Lower lobe of right lung (tissue), 2 donors: ENCODE measurements at regions not wholly inside any gene's neighbourhood (a gene's known extent, or its start where the extent isn't known, plus 50 kb on each side); places are given as distances from the start of the nearest gene placed in this dataset.

Source experiments
- ATAC-seq, 2 donors: fragments of 200-7000 bp; cut with Tn5 transposase; one replicate each; pipeline ENCODE4 v1.9.1; 2020 to 2022; ENCODE audit warnings: mild to moderate bottlenecking in 2 of 2, moderate library complexity in 2 of 2
- DNase-seq: peaks from one replicate; pipeline ENCODE4 v3.0.0-alpha.2; 2020
- H3K27ac ChIP-seq: fragments of 200-600 bp; one replicate; pipeline ENCODE4 v1.8.0; 2022
- H3K27me3 ChIP-seq: fragments of 200-600 bp; one replicate; pipeline ENCODE4 v1.8.0; 2022; ENCODE audit warnings: low read depth
- H3K36me3 ChIP-seq: fragments of 200-600 bp; one replicate; pipeline ENCODE4 v1.8.0; 2022; ENCODE audit warnings: mild to moderate bottlenecking
- H3K4me1 ChIP-seq: fragments of 200-600 bp; one replicate; pipeline ENCODE4 v1.8.0; 2022
- H3K4me3 ChIP-seq: fragments of 200-600 bp; one replicate; pipeline ENCODE4 v1.8.0; 2022; ENCODE audit warnings: mild to moderate bottlenecking
- H3K9me3 ChIP-seq: fragments of 200-600 bp; one replicate; pipeline ENCODE4 v1.8.0; 2022
- CTCF ChIP-seq: fragments of 200-600 bp; IDR thresholded peaks from one replicate; pipeline ENCODE4 v1.8.0; 2022; ENCODE audit warnings: antibody characterized with exemption, mild to moderate bottlenecking
- intact Hi-C: fragments of 100-400 bp; cut with DNase I; formaldehyde crosslinking; loops from one replicate; pipeline ENCODE4 v1.11.0; 2022
- donor health status: DM: no; HTN: yes; CAD: no; lungs with severe emphysema.

DNA sequence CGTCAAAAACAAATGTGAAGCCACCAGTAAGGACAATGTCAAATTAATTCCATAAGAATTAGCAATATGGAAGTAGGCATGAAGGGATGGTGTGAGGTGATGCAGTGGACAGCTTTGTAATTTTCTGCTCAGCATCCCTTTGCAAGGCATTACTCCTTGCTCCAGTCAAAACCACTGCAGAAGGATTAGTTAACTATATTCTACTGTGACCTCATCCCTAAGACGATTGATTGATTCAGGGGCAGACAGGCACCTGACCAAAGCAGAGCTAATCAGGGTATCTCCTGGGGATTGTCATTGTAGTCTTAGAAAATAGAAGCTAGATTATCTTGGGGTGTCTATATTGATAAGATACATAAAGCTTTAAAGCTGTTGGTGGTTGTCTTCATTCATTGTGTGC lies 98.7 kb downstream of the NMUR2 start:
- Histone ChIP-seq H3K27me3 (no peaks in the 10 kb centered on the region), H3K4me1 (no peaks in the 10 kb centered on the region), H3K4me3 (no peak overlapping the region), H3K27ac (no peak overlapping the region), H3K9me3 (no peaks in the 10 kb centered on the region), H3K36me3 (no peaks in the 10 kb centered on the region)
- intact Hi-C loops, result no loop called here
- TF ChIP-seq CTCF, result no peak
- DNase-seq (no peak), ATAC-seq (no peak)

DNA sequence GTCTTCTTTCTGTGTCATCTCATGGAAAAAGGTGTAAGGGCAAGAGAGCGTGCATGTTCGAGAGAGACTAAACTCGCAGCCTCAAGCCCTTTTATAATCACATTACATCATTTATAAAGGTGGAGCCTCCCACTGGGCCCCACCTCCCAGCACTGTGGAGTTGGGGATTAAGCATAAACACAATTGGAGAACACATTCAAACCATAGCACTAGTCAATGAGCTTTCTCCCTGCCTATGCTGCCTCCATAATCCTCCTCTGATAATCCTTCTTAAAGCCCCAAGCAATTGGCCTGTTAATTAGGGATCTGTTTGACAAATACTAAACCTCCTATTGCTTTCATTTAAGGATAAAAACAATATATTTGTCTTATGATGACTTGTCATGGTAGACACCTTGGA lies 99.6 kb downstream of the NMUR2 start:
- ATAC-seq (no peak), DNase-seq (no peak)
- Histone ChIP-seq H3K36me3 (no peaks in the 10 kb centered on the region), H3K27me3 (no peaks in the 10 kb centered on the region), H3K4me1 (no peaks in the 10 kb centered on the region), H3K4me3 (no peak overlapping the region), H3K27ac (no peak overlapping the region), H3K9me3 (no peaks in the 10 kb centered on the region)
- intact Hi-C loops, result no loop called here
- TF ChIP-seq CTCF, result no peak

- intact Hi-C loops, result no loop called here
- H3K27ac ChIP-seq, result no peak overlapping the region
- H3K4me1 ChIP-seq, result no peaks in the 10 kb centered on the region
- no peaks in the 10 kb centered on the region for H3K9me3 ChIP-seq
- DNase-seq (no peak), ATAC-seq (no peak)
- no peaks in the 10 kb centered on the region for H3K27me3 ChIP-seq
- H3K4me3 ChIP-seq, result no peak overlapping the region
- no peak for TF ChIP-seq CTCF
- H3K36me3 ChIP-seq, result no peaks in the 10 kb centered on the region
Observed at GRCh38 chr5:152303841-152304240, 101.2 kb downstream of the NMUR2 start.

DNA sequence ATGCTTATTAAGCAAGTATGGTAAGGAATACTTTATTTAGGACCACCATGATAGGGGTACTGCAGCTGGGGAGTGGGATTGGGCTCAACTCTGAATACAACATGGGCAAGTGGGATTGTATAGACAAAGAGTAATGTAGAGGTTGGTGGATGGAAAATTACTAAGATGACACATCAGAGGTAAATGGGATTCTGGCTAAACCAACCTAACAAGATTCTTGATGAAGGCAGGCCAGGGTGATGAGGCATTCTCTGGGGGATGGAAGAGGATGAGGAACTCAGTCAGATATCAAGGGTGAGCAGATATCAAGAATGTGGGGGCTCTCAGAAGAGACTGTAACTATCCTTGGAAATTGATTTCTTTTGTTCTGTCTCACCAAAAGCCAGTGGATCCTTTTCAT lies 107.2 kb downstream of the NMUR2 start:
- no peak for ATAC-seq
- Histone ChIP-seq H3K4me1 (no peaks in the 10 kb centered on the region), H3K36me3 (no peaks in the 10 kb centered on the region), H3K4me3 (no peak overlapping the region), H3K9me3 (no peaks in the 10 kb centered on the region), H3K27me3 (no peaks in the 10 kb centered on the region), H3K27ac (no peak overlapping the region)
- intact Hi-C loops, result no loop called here
- no peak for TF ChIP-seq CTCF
- DNase-seq, result no peak

DNA sequence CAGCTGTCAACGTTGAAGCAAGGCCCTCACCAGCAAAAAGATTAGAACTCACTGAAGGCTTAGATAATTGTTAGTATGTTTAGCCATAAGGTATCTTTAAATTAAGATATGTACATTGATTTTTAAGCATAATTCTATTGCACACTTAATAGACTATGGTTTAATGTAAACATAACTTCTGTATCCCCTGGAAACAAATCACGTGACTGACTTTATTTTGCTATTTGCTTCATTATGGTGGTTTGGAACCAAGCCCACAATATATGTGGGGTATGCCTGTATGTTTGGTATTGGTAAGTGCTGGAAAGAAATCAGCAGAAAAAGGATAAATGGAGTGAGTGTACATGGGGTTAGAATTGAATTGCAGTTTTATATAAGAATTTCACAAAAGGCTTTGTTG lies 111.9 kb downstream of the NMUR2 start:
- Histone ChIP-seq H3K4me3 (no peak overlapping the region), H3K36me3 (no peaks in the 10 kb centered on the region), H3K27ac (no peak overlapping the region), H3K9me3 (no peaks in the 10 kb centered on the region), H3K27me3 (no peaks in the 10 kb centered on the region), H3K4me1 (peaks cover 13% of the 10 kb centered on the region)
- ATAC-seq (no peak), DNase-seq (no peak)
- intact Hi-C loops, result no loop called here
- TF ChIP-seq CTCF, result no peak

- Histone ChIP-seq H3K27me3 (no peaks in the 10 kb centered on the region), H3K36me3 (no peaks in the 10 kb centered on the region), H3K27ac (no peak overlapping the region), H3K4me1 (peaks cover 18% of the 10 kb centered on the region), H3K9me3 (no peaks in the 10 kb centered on the region), H3K4me3 (no peak overlapping the region)
- intact Hi-C loops, result no loop called here
- DNase-seq (no peak), ATAC-seq (no peak)
- no peak for TF ChIP-seq CTCF
Observed at GRCh38 chr5:152290181-152290580, 114.9 kb downstream of the NMUR2 start.
